ENCODE measurements at regions not wholly inside any gene's neighbourhood (a gene's known extent, or its start where the extent isn't known, plus 50 kb on each side); places are given as distances from the start of the nearest gene placed in this dataset.

DNA sequence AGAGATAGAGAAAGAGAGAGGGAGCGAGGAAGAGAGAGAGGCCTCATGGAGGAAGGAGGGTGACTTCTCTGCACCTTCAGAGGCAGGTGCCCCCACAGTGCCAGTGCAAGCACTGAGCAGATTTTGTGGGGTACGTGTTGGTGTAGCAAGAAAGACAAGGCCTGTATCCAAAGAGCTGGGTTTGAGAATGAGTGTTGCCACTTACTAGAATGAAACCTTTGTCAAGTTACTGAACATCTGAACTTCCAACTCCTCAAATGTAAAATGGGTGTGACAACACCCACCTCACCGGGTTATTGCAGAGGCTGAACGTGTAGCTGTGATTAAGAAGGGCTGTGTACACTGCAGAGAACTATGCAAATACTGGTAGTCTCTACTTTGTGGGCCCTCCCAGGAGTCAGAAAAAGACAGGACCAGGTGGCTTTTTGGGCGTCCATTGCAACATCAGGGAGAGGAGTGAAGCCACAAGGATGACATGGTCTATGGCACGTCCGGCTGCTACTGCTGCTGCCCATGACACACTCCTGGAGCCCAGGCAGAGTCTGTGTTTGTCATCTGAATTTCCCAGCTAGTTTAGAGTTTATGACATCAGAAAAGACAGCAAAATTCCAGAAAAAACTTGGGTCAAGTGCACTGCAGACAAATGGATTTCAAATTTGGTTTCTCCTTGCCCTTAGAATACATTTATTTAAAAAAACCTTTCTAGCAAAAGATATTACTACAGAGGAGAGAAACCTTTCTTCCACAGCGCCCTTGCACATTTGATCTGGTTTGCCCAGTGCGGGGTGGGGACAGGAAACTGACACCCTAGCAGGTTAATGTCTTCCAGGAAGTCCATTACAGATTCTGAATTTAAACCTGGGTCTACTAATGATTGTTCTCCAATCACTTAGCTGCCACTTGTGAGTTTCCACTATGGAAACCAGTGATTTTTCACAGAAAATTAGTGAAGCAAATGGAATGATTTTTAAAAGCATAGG is 54.0 kb upstream of the ATP12A start:
- TF ChIP-seq TEAD4 (IDR thresholded peaks at IDR 0.05; ENCODE audit: borderline replicate concordance, insufficient read depth) (no peak), EP300 (IDR thresholded peaks at IDR 0.05; ENCODE audit: borderline replicate concordance in 1 of 2, low read depth in 1 of 2, low read length in 1 of 2) (no peak), YY1 (IDR thresholded peaks at IDR 0.05; ENCODE audit: low read depth) (no peak), RCOR1 (IDR thresholded peaks at IDR 0.05; ENCODE audit: low read length) (no peak), MXI1 (IDR thresholded peaks at IDR 0.05; ENCODE audit: low read depth, low read length) (no peak)
- TF ChIP-seq, protein P1, sequence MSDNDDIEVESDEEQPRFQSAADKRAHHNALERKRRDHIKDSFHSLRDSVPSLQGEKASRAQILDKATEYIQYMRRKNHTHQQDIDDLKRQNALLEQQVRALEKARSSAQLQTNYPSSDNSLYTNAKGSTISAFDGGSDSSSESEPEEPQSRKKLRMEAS (IDR thresholded peaks at IDR 0.05; ENCODE audit: low read depth): no peak
- TF ChIP-seq, protein P2, sequence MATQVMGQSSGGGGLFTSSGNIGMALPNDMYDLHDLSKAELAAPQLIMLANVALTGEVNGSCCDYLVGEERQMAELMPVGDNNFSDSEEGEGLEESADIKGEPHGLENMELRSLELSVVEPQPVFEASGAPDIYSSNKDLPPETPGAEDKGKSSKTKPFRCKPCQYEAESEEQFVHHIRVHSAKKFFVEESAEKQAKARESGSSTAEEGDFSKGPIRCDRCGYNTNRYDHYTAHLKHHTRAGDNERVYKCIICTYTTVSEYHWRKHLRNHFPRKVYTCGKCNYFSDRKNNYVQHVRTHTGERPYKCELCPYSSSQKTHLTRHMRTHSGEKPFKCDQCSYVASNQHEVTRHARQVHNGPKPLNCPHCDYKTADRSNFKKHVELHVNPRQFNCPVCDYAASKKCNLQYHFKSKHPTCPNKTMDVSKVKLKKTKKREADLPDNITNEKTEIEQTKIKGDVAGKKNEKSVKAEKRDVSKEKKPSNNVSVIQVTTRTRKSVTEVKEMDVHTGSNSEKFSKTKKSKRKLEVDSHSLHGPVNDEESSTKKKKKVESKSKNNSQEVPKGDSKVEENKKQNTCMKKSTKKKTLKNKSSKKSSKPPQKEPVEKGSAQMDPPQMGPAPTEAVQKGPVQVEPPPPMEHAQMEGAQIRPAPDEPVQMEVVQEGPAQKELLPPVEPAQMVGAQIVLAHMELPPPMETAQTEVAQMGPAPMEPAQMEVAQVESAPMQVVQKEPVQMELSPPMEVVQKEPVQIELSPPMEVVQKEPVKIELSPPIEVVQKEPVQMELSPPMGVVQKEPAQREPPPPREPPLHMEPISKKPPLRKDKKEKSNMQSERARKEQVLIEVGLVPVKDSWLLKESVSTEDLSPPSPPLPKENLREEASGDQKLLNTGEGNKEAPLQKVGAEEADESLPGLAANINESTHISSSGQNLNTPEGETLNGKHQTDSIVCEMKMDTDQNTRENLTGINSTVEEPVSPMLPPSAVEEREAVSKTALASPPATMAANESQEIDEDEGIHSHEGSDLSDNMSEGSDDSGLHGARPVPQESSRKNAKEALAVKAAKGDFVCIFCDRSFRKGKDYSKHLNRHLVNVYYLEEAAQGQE (IDR thresholded peaks at IDR 0.05; ENCODE audit: low read depth, low read length): no peak
- TF ChIP-seq, protein P3, sequence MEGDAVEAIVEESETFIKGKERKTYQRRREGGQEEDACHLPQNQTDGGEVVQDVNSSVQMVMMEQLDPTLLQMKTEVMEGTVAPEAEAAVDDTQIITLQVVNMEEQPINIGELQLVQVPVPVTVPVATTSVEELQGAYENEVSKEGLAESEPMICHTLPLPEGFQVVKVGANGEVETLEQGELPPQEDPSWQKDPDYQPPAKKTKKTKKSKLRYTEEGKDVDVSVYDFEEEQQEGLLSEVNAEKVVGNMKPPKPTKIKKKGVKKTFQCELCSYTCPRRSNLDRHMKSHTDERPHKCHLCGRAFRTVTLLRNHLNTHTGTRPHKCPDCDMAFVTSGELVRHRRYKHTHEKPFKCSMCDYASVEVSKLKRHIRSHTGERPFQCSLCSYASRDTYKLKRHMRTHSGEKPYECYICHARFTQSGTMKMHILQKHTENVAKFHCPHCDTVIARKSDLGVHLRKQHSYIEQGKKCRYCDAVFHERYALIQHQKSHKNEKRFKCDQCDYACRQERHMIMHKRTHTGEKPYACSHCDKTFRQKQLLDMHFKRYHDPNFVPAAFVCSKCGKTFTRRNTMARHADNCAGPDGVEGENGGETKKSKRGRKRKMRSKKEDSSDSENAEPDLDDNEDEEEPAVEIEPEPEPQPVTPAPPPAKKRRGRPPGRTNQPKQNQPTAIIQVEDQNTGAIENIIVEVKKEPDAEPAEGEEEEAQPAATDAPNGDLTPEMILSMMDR (IDR thresholded peaks at IDR 0.05): no peak
